ENCODE measurements at regions not wholly inside any gene's neighbourhood (a gene's known extent, or its start where the extent isn't known, plus 50 kb on each side); places are given as distances from the start of the nearest gene placed in this dataset.

GRCh38 chr2:41694536-41695049, 353.2 kb upstream of the PKDCC start:
- DNase-seq (ENCODE audit: low read depth) = no peak

DNA sequence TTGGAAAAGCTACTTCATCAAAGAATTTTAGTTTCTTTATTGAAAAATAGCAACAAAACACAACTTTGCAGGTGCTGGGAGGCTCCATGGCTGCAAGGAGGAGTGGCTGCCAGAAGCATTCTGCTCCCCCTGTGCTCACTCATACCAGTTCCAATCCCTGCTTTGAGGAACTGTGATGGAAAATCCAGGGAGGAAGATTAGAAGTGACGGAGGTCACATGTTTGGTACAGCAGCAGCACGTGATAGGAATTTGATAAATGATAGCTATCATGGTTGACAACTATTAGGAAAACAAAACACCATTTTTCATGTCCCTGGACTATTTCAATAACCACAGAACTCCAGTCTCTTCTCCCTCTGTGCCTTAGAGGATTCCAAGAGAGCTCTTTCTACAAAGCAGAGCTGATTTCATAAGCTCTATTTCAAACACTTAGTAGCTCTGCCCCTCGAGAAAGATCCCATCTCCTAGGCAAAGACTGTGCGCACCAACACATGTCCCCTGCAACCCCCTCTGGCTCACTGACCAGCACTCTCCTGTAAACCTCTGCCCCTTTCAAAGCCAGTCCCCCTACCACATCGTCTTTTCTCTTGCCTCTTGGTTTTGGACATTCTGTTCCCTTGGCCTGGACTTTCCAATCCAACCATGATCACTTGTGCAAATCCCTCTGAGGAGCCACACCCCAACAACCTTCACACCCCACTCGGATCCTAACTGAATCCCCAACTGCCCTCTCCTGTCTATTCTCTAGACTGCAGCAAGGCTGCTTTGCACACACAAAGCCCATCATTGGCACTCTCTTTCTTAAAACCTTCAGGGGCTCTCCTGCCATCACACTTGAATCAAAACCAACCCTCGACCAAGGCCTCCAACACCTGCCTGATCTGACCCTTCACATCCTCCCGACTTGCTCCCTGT, 352.4 kb upstream of the PKDCC start:
- DNase-seq (ENCODE audit: low read depth) = no peak

DNA sequence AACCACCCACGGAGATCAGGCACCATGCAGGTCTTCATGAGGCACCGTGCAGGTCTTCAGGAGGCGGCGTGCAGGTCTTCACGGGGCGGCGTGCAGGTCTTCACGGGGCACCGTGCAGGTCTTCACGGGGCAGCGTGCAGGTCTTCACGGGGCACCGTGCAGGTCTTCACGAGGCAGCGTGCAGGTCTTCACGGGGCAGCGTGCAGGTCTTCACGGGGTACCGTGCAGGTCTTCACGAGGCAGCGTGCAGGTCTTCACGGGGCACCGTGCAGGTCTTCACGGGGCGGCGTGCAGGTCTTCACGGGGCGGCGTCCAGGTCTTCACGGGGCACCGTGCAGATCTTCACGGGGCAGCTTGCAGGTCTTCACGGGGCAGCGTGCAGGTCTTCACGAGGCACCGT, 350.4 kb upstream of the PKDCC start:
- DNase-seq (ENCODE audit: low read depth) = no peak

GRCh38 chr2:41698678-41699422, 349.0 kb upstream of the PKDCC start:
- DNase-seq (ENCODE audit: low read depth) = peak; percentile 2

DNA sequence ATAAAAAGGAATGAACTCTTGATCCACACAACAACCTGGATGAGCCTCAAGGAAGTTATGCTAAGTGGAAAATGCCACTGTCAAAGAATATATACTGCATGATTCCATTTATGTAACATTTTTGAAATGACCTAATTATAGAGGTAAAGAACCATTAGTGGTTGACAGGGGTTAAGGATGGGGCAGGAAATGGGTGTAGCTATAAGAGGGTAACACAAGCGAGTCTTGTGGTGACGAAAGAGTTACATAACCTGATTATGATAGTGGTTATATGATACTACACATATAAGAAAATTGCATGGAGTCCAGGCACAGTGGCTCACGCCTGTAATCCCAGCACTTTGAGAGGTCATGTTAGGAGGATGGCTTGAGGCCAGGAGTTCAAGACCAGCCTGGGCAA, 346.6 kb upstream of the PKDCC start:
- no peak for DNase-seq (ENCODE audit: low read depth)

GRCh38 chr2:41703123-41703522, 344.7 kb upstream of the PKDCC start:
- DNase-seq (ENCODE audit: low read depth) = no peak

GRCh38 chr2:41705634-41706033, 342.2 kb upstream of the PKDCC start:
- DNase-seq (ENCODE audit: low read depth) = no peak

- DNase-seq (ENCODE audit: low read depth) = no peak
Observed at GRCh38 chr2:41706286-41706685, 341.5 kb upstream of the PKDCC start.

GRCh38 chr2:41707790-41708451, 339.9 kb upstream of the PKDCC start:
- no peak for DNase-seq (ENCODE audit: low read depth)

DNA sequence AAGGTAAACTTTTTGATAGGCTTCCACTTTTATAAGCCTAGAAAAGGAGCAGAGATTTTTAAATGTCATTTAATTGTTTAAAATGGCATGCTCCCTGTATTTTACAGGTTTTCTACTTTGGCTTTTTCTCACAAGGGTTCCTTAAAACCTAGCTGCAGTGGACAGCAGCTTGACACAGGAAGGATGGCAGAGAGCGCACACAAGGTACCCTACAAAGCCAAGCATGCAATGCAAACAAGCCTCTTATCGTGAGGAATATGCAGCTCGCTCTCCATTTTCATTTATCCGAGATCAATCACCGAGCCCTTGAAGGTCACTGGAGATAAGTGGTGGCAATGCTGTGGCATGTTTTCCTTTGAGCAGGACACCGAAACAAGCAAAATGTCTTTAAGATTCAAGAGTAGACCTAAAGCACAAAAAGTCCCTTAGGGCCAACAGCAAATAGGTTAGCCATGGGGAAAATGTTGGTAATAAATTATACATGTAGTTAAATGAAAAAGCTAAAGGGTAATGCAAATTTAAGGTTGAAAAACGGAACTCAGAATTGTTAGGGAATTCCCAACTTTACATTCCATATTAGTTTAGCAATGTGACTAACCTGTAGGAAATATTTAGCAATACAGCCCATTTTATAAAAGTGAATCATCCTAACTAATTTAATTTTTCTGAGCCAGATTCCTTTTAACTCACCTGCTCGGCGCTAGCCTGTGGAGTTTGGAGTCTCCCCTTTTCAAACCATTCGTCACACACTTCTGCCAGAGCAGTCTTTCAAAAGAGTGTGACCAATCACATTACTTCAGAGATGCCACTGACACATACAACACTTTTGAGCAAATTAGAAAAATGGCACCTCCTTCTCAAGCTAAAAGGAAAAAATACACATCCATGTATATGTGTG, 337.9 kb upstream of the PKDCC start:
- DNase-seq (ENCODE audit: low read depth) = no peak

DNA sequence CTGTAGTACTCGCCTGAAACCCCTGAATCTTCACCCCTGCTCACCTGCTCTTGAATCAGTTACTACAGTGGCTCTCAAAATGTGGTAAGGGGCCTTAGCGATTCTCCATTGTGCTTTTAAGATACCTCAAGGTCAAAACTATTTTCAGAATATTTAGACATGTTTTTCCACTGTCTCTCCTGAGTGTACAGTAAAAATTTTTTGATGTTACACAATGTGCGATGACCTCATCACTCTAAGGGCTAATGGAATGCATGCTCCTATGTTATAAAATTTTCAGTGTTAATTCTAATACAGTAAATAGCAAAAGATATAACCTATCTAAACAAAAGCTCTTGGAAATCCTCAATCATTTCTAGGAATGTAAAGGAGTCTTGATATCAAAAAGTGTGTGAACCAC, 336.9 kb upstream of the PKDCC start:
- DNase-seq (ENCODE audit: low read depth) = peak; percentile 26

- DNase-seq (ENCODE audit: low read depth) = no peak
Observed at GRCh38 chr2:41711736-41712135, 336.1 kb upstream of the PKDCC start.

- no peak for DNase-seq (ENCODE audit: low read depth)
Observed at GRCh38 chr2:41716497-41716896, 331.3 kb upstream of the PKDCC start.

- DNase-seq (ENCODE audit: low read depth) = no peak
Observed at GRCh38 chr2:41717839-41718238, 330.0 kb upstream of the PKDCC start.

DNA sequence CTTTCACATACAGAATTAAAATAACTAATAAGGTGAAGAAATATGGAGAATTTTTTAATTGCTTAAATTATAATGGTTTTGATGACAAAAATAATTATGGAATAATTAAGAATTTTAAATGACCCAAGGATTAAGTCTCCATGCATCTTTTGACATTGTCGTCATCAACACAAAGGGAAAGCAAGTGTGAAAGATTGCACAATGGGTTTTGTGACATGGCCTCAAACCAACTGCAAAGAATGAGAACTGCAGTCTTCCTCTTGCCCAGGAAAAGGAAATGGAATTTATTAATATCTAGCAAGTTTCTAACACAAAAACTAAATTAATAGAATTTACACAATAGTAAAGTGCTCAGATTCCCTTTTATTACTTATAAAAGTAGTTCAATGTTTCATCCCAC, 329.1 kb upstream of the PKDCC start:
- no peak for DNase-seq (ENCODE audit: low read depth)

DNA sequence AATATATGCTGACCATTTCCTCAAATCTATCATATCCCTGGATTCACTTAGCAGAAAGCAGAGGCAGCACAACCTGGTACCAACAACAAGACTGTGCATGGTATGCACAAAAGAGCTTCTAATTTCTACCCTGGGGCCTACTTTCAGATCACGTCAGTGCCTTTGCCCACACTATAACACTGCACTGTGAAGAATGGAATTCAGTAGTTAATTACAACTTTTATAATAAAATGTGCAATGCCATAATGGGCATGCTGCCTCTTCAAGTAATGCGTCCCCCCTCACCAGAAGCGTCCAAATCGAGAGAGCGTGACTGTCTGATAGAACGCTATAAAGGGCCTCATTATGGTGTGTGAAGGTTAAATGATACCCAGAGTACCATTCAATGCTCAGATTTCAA, 328.1 kb upstream of the PKDCC start:
- DNase-seq (ENCODE audit: low read depth) = no peak

- DNase-seq (ENCODE audit: low read depth) = peak; percentile 47
Observed at GRCh38 chr2:41720331-41721251, 327.2 kb upstream of the PKDCC start.

DNA sequence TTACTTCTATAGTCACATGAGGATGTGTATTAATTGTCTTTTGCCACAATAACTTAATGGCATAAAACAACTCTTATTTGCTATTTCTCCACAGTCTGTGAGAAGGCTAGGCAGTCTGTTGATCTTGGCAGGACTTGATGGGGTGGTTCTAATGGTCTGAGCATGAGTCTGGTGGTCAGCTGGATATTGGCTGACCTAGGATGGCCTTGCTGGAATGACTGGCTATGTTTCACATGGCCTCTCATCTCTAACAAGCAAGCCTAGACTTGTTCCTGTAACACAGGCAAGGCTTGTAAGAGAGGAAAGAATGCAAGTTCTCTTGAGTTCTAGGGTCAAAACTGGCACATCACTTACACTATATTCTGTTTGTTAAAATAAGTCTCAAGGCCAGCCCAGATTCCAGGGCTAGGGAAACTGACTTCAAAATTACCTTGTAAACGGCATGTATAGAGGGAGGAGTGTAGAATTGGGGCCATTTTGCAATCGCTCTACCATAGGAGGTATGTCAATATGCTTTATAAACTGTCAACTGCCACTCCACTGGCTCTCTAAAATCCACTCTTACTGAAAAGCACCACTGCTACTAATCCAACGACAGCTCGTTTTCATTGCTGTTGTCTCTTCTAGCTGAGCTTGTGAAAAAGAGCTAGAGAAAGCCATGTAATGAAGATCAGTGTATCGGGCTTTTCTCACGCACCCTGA, 325.0 kb upstream of the PKDCC start:
- DNase-seq (ENCODE audit: low read depth) = no peak

- DNase-seq (ENCODE audit: low read depth) = no peak
Observed at GRCh38 chr2:41723526-41723925, 324.3 kb upstream of the PKDCC start.

DNA sequence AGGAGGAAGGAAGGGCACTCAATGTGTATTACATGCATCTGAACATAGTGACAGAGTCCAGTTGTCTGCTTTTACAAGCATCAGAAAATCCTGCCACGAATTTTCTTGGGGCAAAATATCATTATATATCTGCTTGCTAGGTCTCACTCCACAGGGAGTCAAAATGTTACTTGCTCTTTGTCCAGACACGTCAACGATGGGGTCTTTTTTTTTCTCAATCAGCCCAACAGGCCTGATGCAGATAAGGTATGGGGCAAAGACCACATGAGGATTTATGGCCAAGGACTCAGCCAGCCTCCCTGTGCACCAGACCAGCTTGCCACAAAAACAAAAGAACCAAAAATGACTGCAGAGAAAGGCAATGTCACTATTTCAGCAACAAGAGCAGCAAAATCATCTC, 323.4 kb upstream of the PKDCC start:
- no peak for DNase-seq (ENCODE audit: low read depth)

All from amniotic epithelial cell (primary cell).